ENCODE measurements at regions not wholly inside any gene's neighbourhood (a gene's known extent, or its start where the extent isn't known, plus 50 kb on each side); places are given as distances from the start of the nearest gene placed in this dataset.

GRCh38 chr4:62366939-62367338, 1166.8 kb downstream of the ADGRL3 start:
- TF ChIP-seq SMAD3 (CRISPR knock-in tag; IDR thresholded peaks at IDR 0.05) (no peak), SOX6 (IDR thresholded peaks at IDR 0.05) (no peak), SOX6 (CRISPR knock-in tag; IDR thresholded peaks at IDR 0.05) (no peak), SUZ12 (IDR thresholded peaks at IDR 0.05; ENCODE audit: low read depth, low read length) (no peak)

Data from HepG2 (cell line).